ENCODE measurements at regions not wholly inside any gene's neighbourhood (a gene's known extent, or its start where the extent isn't known, plus 50 kb on each side); places are given as distances from the start of the nearest gene placed in this dataset.

GRCh38 chr6:125562156-125562555 lies 187.3 kb upstream of the HEY2 start:
- DNase-seq (ENCODE audit: low read depth, low spot score) (no peak), ATAC-seq (no peak)
- TF ChIP-seq CTCF (IDR thresholded peaks at IDR 0.05) (no peak), SIN3A (IDR thresholded peaks at IDR 0.05; ENCODE audit: borderline replicate concordance, insufficient read depth, low read depth, low read length) (no peak), POLR2AphosphoS5 (IDR thresholded peaks at IDR 0.05; ENCODE audit: low read depth, low read length) (no peak), TCF7L2 (IDR thresholded peaks at IDR 0.05; ENCODE audit: low read depth, low read length) (no peak), REST (IDR thresholded peaks at IDR 0.05; ENCODE audit: insufficient read depth in 1 of 2, low read depth in 2 of 2, low read length in 1 of 2) (no peak)
- Histone ChIP-seq H3K4me3 (ENCODE audit: low read depth in 2 of 2, low read length in 2 of 2) (no peak overlapping the region), H3K27me3 (ENCODE audit: control insufficient read depth, insufficient read depth, low read length) (no peaks in the 10 kb centered on the region), H3K36me3 (ENCODE audit: control insufficient read depth, insufficient read depth, low read length) (no peaks in the 10 kb centered on the region), H3K27ac (ENCODE audit: low read length) (no peak overlapping the region), H3K4me1 (ENCODE audit: control insufficient read depth, insufficient read depth, low read length) (no peaks in the 10 kb centered on the region), H3K9me3 (ENCODE audit: control insufficient read depth, insufficient read depth, low read depth, low read length) (no peaks in the 10 kb centered on the region)
- intact Hi-C loops (cut with micrococcal nuclease; ENCODE audit: unreplicated experiment) (no loop called here), in situ Hi-C loops (cut with HindIII; ENCODE audit: low pct_unique_long_range_greater_than_20kb, low sequenced_read_pairs) (no loop called here)
- POLR2A ChIA-PET = interaction anchor here (0.6 kb wide), 1 partner anchor 8 kb away, joined by 3 read pairs; no protein-coding TSS in a partner anchor
- CTCF ChIA-PET = no interaction called here
- no TSS peak for BruUV-seq (replicated peaks)

- intact Hi-C loops (cut with micrococcal nuclease; ENCODE audit: unreplicated experiment) = no loop called here
- H3K36me3 ChIP-seq (ENCODE audit: control insufficient read depth, insufficient read depth, low read length) = no peaks in the 10 kb centered on the region
- no peaks in the 10 kb centered on the region for H3K9me3 ChIP-seq (ENCODE audit: control insufficient read depth, insufficient read depth, low read depth, low read length)
- no peaks in the 10 kb centered on the region for H3K4me1 ChIP-seq (ENCODE audit: control insufficient read depth, insufficient read depth, low read length)
- ATAC-seq (no peak), DNase-seq (ENCODE audit: low read depth, low spot score) (no peak)
- H3K4me3 ChIP-seq (ENCODE audit: low read depth in 2 of 2, low read length in 2 of 2) = no peak overlapping the region
- in situ Hi-C loops (cut with HindIII; ENCODE audit: low pct_unique_long_range_greater_than_20kb, low sequenced_read_pairs) = no loop called here
- TF ChIP-seq SIN3A (IDR thresholded peaks at IDR 0.05; ENCODE audit: borderline replicate concordance, insufficient read depth, low read depth, low read length) (no peak), REST (IDR thresholded peaks at IDR 0.05; ENCODE audit: insufficient read depth in 1 of 2, low read depth in 2 of 2, low read length in 1 of 2) (no peak), POLR2AphosphoS5 (IDR thresholded peaks at IDR 0.05; ENCODE audit: low read depth, low read length) (no peak), TCF7L2 (IDR thresholded peaks at IDR 0.05; ENCODE audit: low read depth, low read length) (no peak), CTCF (IDR thresholded peaks at IDR 0.05) (no peak)
- POLR2A ChIA-PET = no interaction called here
- H3K27me3 ChIP-seq (ENCODE audit: control insufficient read depth, insufficient read depth, low read length) = peaks cover 2% of the 10 kb centered on the region; the same call in 1 of the 2 replicates
- CTCF ChIA-PET = no interaction called here
- no peak overlapping the region for H3K27ac ChIP-seq (ENCODE audit: low read length)
- no TSS peak for BruUV-seq (replicated peaks)
Observed at GRCh38 chr6:125564941-125565340, 184.5 kb upstream of the HEY2 start.
